ENCODE measurements at regions not wholly inside any gene's neighbourhood (a gene's known extent, or its start where the extent isn't known, plus 50 kb on each side); places are given as distances from the start of the nearest gene placed in this dataset.

DNA sequence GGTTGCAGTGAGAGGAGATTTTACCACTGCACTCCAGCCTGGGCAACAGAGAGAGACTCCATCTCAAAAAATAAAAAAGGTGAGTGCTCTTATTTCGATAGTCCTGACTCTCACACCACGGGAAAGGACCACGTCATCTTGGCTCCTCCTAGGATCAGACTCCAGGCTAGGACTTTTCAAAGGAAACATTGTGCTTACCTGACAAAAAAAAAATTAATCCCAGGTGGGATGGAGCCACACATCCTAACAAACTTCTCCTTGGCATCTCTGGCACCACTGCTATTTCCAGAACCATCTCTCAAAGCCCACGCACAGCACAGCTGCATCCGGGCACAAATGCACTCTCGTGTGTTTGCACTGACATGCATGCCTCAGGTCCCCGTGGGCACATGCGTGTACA, 262.4 kb downstream of the ENGASE start:
- TF ChIP-seq POLR2AphosphoS5 (IDR thresholded peaks at IDR 0.05; ENCODE audit: low read depth, low read length), result no peak
- TF ChIP-seq, protein P1, sequence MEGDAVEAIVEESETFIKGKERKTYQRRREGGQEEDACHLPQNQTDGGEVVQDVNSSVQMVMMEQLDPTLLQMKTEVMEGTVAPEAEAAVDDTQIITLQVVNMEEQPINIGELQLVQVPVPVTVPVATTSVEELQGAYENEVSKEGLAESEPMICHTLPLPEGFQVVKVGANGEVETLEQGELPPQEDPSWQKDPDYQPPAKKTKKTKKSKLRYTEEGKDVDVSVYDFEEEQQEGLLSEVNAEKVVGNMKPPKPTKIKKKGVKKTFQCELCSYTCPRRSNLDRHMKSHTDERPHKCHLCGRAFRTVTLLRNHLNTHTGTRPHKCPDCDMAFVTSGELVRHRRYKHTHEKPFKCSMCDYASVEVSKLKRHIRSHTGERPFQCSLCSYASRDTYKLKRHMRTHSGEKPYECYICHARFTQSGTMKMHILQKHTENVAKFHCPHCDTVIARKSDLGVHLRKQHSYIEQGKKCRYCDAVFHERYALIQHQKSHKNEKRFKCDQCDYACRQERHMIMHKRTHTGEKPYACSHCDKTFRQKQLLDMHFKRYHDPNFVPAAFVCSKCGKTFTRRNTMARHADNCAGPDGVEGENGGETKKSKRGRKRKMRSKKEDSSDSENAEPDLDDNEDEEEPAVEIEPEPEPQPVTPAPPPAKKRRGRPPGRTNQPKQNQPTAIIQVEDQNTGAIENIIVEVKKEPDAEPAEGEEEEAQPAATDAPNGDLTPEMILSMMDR (IDR thresholded peaks at IDR 0.05), result no peak
- TF ChIP-seq, protein P2, sequence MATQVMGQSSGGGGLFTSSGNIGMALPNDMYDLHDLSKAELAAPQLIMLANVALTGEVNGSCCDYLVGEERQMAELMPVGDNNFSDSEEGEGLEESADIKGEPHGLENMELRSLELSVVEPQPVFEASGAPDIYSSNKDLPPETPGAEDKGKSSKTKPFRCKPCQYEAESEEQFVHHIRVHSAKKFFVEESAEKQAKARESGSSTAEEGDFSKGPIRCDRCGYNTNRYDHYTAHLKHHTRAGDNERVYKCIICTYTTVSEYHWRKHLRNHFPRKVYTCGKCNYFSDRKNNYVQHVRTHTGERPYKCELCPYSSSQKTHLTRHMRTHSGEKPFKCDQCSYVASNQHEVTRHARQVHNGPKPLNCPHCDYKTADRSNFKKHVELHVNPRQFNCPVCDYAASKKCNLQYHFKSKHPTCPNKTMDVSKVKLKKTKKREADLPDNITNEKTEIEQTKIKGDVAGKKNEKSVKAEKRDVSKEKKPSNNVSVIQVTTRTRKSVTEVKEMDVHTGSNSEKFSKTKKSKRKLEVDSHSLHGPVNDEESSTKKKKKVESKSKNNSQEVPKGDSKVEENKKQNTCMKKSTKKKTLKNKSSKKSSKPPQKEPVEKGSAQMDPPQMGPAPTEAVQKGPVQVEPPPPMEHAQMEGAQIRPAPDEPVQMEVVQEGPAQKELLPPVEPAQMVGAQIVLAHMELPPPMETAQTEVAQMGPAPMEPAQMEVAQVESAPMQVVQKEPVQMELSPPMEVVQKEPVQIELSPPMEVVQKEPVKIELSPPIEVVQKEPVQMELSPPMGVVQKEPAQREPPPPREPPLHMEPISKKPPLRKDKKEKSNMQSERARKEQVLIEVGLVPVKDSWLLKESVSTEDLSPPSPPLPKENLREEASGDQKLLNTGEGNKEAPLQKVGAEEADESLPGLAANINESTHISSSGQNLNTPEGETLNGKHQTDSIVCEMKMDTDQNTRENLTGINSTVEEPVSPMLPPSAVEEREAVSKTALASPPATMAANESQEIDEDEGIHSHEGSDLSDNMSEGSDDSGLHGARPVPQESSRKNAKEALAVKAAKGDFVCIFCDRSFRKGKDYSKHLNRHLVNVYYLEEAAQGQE (IDR thresholded peaks at IDR 0.05; ENCODE audit: insufficient read depth in 1 of 2, low read depth in 2 of 2, low read length in 1 of 2), result no peak
